Prostate gland (tissue), 2 donors: ENCODE measurements at regions not wholly inside any gene's neighbourhood (a gene's known extent, or its start where the extent isn't known, plus 50 kb on each side); places are given as distances from the start of the nearest gene placed in this dataset.

Experiments
- CTCF ChIP-seq, 4 experiments: fragments of 200-600 bp in 2 of 4; fragments of 450-650 bp in 2 of 4; sonication (generic) in 2 of 4; IDR thresholded peaks; 1 replicate in 3 of 4; 2 replicates in 1 of 4; pipeline ENCODE4 v1.5.1; 2016 to 2019; ENCODE audit warnings: antibody characterized with exemption in 4 of 4, mild to moderate bottlenecking in 2 of 4, moderate library complexity in 2 of 4
- POLR2A ChIP-seq: fragments of 450-650 bp; IDR thresholded peaks from one replicate; pipeline ENCODE4 v1.6.1; 2016; ENCODE audit warnings: antibody characterized with exemption, mild to moderate bottlenecking
- POLR2AphosphoS5 ChIP-seq: sonication (generic); formaldehyde crosslinking; IDR thresholded peaks from one replicate; pipeline ENCODE4 v1.6.1; 2017; ENCODE audit warnings: antibody characterized with exemption

DNA sequence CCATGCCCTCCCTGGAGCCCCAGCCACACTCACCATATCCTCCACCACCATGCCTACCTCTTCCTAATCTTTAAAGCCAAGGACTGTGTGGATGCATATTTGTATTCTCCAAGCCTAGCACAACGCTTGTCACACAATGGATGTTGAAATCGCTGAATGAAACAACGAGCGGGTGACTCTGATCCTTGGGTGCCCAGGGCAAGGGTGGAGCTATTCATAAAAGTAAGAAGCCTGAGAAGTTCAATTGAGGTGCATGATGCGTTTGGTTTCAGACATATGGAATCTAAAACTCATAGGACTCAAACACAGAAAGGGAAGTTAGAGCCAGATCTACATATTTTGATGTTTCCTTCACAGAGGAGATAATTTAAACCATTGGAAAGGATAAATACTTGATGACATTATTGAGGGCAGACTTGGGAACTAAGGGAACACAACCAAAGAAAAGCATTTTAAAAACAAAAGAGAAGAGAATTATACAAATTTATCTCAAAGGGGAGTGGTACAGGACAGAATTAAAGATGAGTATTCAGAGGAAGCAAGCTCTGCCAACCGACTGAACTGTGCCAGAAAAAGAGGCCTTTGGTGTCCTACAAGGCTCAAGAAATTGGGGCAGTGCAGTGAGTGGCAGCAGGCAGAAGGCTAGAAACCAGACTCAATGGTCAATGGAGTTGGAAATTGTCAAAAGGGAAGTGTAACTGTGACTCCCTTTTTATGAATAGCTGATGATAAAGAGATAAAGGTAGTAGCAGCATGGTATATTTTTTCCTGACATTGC lies 200.6 kb upstream of the NCKAP5 start:
- TF ChIP-seq CTCF (IDR thresholded peaks at IDR 0.05), result no peak
- no peak for TF ChIP-seq POLR2A
- no peak for TF ChIP-seq POLR2AphosphoS5
